GM23338 (cell line): ENCODE measurements at regions not wholly inside any gene's neighbourhood (a gene's known extent, or its start where the extent isn't known, plus 50 kb on each side); places are given as distances from the start of the nearest gene placed in this dataset.

ENCODE experiments used
- TF ChIP-seq, protein P1 (sequence below), 2 experiments: fragments of 200-600 bp in 1 of 2; sonication (generic) in 1 of 2; conservative IDR thresholded peaks; 2 replicates each; pipeline versions ENCODE4 v1.5.1 to v1.6.1; 2016 to 2017; ENCODE audit warnings: antibody characterized with exemption in 2 of 2, low read depth in 2 of 2, mild to moderate bottlenecking in 2 of 2, moderate library complexity in 1 of 2
- TF ChIP-seq, protein P2 (sequence below): IDR thresholded peaks from 2 replicates; pipeline ENCODE4 v1.6.1; 2016; ENCODE audit warnings: antibody characterized with exemption

DNA sequence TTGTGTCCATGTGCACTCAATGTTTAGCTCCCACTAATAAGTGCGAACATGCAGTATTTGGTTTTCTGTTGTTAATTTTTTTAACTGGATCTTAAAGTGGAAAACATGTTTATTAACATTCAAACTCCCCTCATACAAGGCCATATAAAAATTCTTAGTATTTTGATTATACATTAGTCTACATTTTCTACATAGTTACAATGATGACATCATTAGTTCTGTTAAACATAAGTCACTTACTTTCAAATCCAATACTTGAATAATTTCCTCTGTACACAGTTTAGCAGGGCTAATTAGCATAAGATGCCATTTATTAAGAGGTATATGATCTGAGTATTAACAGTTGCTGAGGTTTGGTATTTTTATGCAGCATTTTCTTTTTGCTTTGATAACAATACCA, 91.3 kb upstream of the CCDC39 start:
- TF ChIP-seq, protein P1, sequence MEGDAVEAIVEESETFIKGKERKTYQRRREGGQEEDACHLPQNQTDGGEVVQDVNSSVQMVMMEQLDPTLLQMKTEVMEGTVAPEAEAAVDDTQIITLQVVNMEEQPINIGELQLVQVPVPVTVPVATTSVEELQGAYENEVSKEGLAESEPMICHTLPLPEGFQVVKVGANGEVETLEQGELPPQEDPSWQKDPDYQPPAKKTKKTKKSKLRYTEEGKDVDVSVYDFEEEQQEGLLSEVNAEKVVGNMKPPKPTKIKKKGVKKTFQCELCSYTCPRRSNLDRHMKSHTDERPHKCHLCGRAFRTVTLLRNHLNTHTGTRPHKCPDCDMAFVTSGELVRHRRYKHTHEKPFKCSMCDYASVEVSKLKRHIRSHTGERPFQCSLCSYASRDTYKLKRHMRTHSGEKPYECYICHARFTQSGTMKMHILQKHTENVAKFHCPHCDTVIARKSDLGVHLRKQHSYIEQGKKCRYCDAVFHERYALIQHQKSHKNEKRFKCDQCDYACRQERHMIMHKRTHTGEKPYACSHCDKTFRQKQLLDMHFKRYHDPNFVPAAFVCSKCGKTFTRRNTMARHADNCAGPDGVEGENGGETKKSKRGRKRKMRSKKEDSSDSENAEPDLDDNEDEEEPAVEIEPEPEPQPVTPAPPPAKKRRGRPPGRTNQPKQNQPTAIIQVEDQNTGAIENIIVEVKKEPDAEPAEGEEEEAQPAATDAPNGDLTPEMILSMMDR (conservative IDR thresholded peaks at IDR 0.05; ENCODE audit: low read depth in 2 of 2): no peak
- TF ChIP-seq, protein P2, sequence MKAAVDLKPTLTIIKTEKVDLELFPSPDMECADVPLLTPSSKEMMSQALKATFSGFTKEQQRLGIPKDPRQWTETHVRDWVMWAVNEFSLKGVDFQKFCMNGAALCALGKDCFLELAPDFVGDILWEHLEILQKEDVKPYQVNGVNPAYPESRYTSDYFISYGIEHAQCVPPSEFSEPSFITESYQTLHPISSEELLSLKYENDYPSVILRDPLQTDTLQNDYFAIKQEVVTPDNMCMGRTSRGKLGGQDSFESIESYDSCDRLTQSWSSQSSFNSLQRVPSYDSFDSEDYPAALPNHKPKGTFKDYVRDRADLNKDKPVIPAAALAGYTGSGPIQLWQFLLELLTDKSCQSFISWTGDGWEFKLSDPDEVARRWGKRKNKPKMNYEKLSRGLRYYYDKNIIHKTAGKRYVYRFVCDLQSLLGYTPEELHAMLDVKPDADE: no peak
